ENCODE measurements at regions not wholly inside any gene's neighbourhood (a gene's known extent, or its start where the extent isn't known, plus 50 kb on each side); places are given as distances from the start of the nearest gene placed in this dataset.

DNA sequence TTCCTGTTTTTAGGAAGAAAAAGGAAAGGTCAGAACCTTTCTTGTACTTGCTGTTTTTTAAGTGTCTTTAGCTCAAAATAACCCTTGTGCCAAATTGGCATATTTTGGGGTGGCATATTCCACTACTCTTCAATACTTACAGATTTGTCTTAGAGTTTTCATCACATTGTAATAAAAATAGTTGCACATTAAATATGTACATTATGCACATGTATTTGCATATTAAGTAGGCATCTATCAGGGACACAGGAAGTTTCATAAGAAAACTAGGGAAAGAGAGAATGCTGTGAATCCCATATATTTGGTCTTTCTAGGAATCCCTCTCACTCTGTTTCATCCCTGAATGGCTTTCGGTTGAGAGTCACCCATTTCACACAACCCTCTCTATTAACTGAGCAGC is 139.6 kb downstream of the LARP7 start:
- TF ChIP-seq, protein P1, sequence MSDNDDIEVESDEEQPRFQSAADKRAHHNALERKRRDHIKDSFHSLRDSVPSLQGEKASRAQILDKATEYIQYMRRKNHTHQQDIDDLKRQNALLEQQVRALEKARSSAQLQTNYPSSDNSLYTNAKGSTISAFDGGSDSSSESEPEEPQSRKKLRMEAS (IDR thresholded peaks at IDR 0.05), result no peak
- TF ChIP-seq, protein P2, sequence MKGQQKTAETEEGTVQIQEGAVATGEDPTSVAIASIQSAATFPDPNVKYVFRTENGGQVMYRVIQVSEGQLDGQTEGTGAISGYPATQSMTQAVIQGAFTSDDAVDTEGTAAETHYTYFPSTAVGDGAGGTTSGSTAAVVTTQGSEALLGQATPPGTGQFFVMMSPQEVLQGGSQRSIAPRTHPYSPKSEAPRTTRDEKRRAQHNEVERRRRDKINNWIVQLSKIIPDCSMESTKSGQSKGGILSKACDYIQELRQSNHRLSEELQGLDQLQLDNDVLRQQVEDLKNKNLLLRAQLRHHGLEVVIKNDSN (IDR thresholded peaks at IDR 0.05), result no peak
- TF ChIP-seq TEAD4 (IDR thresholded peaks at IDR 0.05) (no peak), CEBPB (IDR thresholded peaks at IDR 0.05) (no peak), YY1 (IDR thresholded peaks at IDR 0.05; ENCODE audit: low read depth) (no peak)

DNA sequence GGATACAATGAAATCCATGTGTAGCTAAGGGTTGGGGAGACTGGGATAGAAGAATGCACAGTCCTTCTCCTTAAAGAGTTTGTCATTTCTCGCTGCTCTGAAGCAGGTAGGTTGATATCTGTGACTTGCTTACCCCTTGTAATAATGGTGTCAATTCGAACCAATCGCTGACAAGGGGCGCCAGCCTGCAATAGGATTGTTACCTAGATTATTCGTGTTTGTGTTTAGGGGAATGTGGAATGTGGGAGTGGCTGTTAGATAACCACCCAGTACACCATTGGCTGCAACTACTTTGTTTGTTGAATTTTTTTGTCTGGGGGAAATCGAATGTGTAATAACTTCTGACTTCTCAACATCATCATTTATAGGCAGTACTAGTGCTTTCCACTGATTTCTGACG is 141.6 kb downstream of the LARP7 start:
- TF ChIP-seq CREB1 (IDR thresholded peaks at IDR 0.05; ENCODE audit: low read depth) (no peak), TEAD4 (IDR thresholded peaks at IDR 0.05) (no peak), YY1 (IDR thresholded peaks at IDR 0.05; ENCODE audit: low read depth) (no peak), EGR1 (IDR thresholded peaks at IDR 0.05) (no peak), REST (IDR thresholded peaks at IDR 0.05; ENCODE audit: low read depth) (no peak), RAD21 (IDR thresholded peaks at IDR 0.05; ENCODE audit: low read depth) (no peak), TCF12 (IDR thresholded peaks at IDR 0.05; ENCODE audit: low read depth) (no peak), CEBPB (IDR thresholded peaks at IDR 0.05) (no peak), TAF1 (IDR thresholded peaks at IDR 0.05; ENCODE audit: low read depth) (no peak), ZBTB7A (IDR thresholded peaks at IDR 0.05; ENCODE audit: low read depth) (no peak)

DNA sequence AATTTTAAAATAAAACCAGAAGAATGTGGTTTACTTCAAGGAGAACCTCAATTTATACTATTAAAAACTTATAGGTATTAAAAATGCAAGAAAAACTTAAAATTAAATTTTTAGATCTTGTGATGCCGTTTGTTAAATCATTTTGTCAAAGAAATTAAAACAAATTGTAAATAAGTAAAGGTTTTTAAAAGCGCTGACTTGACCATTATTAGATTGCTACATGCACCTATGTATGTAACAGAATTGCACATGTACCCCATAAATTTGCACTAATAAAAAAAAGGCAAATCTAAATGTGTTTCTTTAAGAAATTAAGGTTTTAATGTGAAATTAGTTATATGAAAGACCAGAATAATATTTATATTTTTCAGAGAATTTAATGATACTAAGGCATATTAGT is 156.1 kb downstream of the LARP7 start:
- TF ChIP-seq, protein P2 (IDR thresholded peaks at IDR 0.05), result no peak
- TF ChIP-seq FOXM1 (IDR thresholded peaks at IDR 0.05; ENCODE audit: borderline replicate concordance, low read depth) (no peak), NFIC (IDR thresholded peaks at IDR 0.05) (no peak), RAD21 (IDR thresholded peaks at IDR 0.05; ENCODE audit: low read depth) (no peak), TCF12 (IDR thresholded peaks at IDR 0.05; ENCODE audit: low read depth) (no peak), CREB1 (IDR thresholded peaks at IDR 0.05; ENCODE audit: low read depth) (no peak), ZBTB7A (IDR thresholded peaks at IDR 0.05; ENCODE audit: low read depth) (no peak), CEBPB (IDR thresholded peaks at IDR 0.05) (no peak)
- TF ChIP-seq, protein P1 (IDR thresholded peaks at IDR 0.05), result no peak

DNA sequence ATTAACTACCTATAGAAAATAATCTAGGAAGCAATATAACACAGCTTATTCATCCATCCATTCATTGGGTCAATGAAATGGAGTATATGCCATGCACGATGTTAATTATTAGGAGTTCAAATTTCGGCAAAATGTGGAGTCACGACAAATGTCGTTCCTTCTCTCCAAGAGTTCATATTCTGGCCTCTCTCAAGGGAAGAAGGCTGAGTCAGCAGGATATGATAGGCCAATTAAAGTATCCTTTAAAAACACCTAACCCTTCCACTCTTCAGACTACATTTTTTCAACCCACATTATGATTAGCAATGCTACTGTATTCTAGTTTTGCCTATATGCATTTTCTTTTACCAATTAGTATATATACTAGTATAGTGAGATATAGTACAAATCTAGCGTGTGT is 163.1 kb downstream of the LARP7 start:
- TF ChIP-seq, protein P2 (IDR thresholded peaks at IDR 0.05), result no peak
- TF ChIP-seq TCF12 (IDR thresholded peaks at IDR 0.05; ENCODE audit: low read depth) (no peak), RAD21 (IDR thresholded peaks at IDR 0.05; ENCODE audit: low read depth) (no peak)

DNA sequence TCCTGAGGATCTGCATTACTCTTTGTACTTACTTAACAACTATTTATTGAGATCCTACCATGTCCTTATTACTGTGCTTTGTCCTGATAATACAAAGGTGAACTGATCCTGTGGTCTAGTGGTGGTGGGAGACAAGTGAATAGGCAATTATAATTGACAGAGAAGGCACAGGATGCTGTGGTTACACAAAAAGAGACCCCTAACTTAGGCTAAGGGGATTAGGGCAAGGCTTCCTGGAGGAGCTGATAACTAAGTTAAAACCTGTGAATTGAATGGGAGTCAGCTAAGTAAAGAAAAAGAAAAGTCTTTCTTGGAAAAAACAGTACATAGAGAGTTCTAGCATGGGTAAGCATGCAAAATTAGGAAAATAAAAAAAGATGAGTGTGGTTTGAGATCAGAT is 164.4 kb downstream of the LARP7 start:
- TF ChIP-seq REST (IDR thresholded peaks at IDR 0.05; ENCODE audit: low read depth) (no peak), EGR1 (IDR thresholded peaks at IDR 0.05) (no peak), TEAD4 (IDR thresholded peaks at IDR 0.05) (no peak), NFIC (IDR thresholded peaks at IDR 0.05) (no peak), TCF12 (IDR thresholded peaks at IDR 0.05; ENCODE audit: low read depth) (no peak), CREB1 (IDR thresholded peaks at IDR 0.05; ENCODE audit: low read depth) (no peak), FOXM1 (IDR thresholded peaks at IDR 0.05; ENCODE audit: borderline replicate concordance, low read depth) (no peak), TAF1 (IDR thresholded peaks at IDR 0.05; ENCODE audit: low read depth) (no peak), EP300 (IDR thresholded peaks at IDR 0.05; ENCODE audit: borderline replicate concordance) (no peak), ZBTB7A (IDR thresholded peaks at IDR 0.05; ENCODE audit: low read depth) (no peak)
- TF ChIP-seq, protein P1 (IDR thresholded peaks at IDR 0.05), result no peak
- TF ChIP-seq, protein P2 (IDR thresholded peaks at IDR 0.05), result no peak

GRCh38 chr4:112802780-112803179 is 165.8 kb downstream of the LARP7 start:
- TF ChIP-seq, protein P1 (IDR thresholded peaks at IDR 0.05), result no peak
- no peak for TF ChIP-seq CREB1 (IDR thresholded peaks at IDR 0.05; ENCODE audit: low read depth)
- no peak for TF ChIP-seq EGR1 (IDR thresholded peaks at IDR 0.05)
- TF ChIP-seq FOXM1 (IDR thresholded peaks at IDR 0.05; ENCODE audit: borderline replicate concordance, low read depth), result no peak
- no peak for TF ChIP-seq CEBPB (IDR thresholded peaks at IDR 0.05)
- TF ChIP-seq TEAD4 (IDR thresholded peaks at IDR 0.05), result no peak
- no peak for TF ChIP-seq NFIC (IDR thresholded peaks at IDR 0.05)
- no peak for TF ChIP-seq RAD21 (IDR thresholded peaks at IDR 0.05; ENCODE audit: low read depth)
- no peak for TF ChIP-seq REST (IDR thresholded peaks at IDR 0.05; ENCODE audit: low read depth)
- TF ChIP-seq, protein P2 (IDR thresholded peaks at IDR 0.05), result no peak
- no peak for TF ChIP-seq EP300 (IDR thresholded peaks at IDR 0.05; ENCODE audit: borderline replicate concordance)
- no peak for TF ChIP-seq ZBTB7A (IDR thresholded peaks at IDR 0.05; ENCODE audit: low read depth)
- TF ChIP-seq TAF1 (IDR thresholded peaks at IDR 0.05; ENCODE audit: low read depth), result no peak
- TF ChIP-seq YY1 (IDR thresholded peaks at IDR 0.05; ENCODE audit: low read depth), result no peak

All from Ishikawa (cell line).